ENCODE measurements at regions not wholly inside any gene's neighbourhood (a gene's known extent, or its start where the extent isn't known, plus 50 kb on each side); places are given as distances from the start of the nearest gene placed in this dataset.
A peak's percentile ranks its signal among the peaks of the same experiment; 100 is the strongest.
"Not testable (repeated sequence)": the region's sequence is repeated elsewhere in the genome, so short reads cannot be mapped to it uniquely, and the experiment has no call there.

GRCh38 chr3:34646911-34647460 lies 848.6 kb downstream of the PDCD6IP start:
- DNase-seq (ENCODE audit: low read depth): no peak

- no peak for DNase-seq (ENCODE audit: low read depth)
Observed at GRCh38 chr3:34650131-34650530, 851.7 kb downstream of the PDCD6IP start.

GRCh38 chr3:34668915-34669314 lies 870.5 kb downstream of the PDCD6IP start:
- DNase-seq (ENCODE audit: low read depth): no peak

- no peak for DNase-seq (ENCODE audit: low read depth)
Observed at GRCh38 chr3:34669490-34669889, 871.1 kb downstream of the PDCD6IP start.

GRCh38 chr3:34675383-34676120 lies 877.1 kb downstream of the PDCD6IP start:
- no peak for DNase-seq (ENCODE audit: low read depth)

GRCh38 chr3:34676436-34676835 lies 878.0 kb downstream of the PDCD6IP start:
- no peak for DNase-seq (ENCODE audit: low read depth)

- no peak for DNase-seq (ENCODE audit: low read depth)
Observed at GRCh38 chr3:34678575-34678974, 880.1 kb downstream of the PDCD6IP start.

GRCh38 chr3:34679055-34679454 lies 880.6 kb downstream of the PDCD6IP start:
- DNase-seq (ENCODE audit: low read depth): not testable (repeated sequence)

GRCh38 chr3:34683851-34684250 lies 885.4 kb downstream of the PDCD6IP start:
- peak; percentile 2 for DNase-seq (ENCODE audit: low read depth)

GRCh38 chr3:34686541-34686940 lies 888.1 kb downstream of the PDCD6IP start:
- no peak for DNase-seq (ENCODE audit: low read depth)

GRCh38 chr3:34687671-34688070 lies 889.2 kb downstream of the PDCD6IP start:
- no peak for DNase-seq (ENCODE audit: low read depth)

- DNase-seq (ENCODE audit: low read depth): no peak
Observed at GRCh38 chr3:34696831-34697230, 898.4 kb downstream of the PDCD6IP start.

- DNase-seq (ENCODE audit: low read depth): no peak
Observed at GRCh38 chr3:34703053-34703452, 904.6 kb downstream of the PDCD6IP start.

- no peak for DNase-seq (ENCODE audit: low read depth)
Observed at GRCh38 chr3:34724916-34725499, 914.3 kb upstream of the ARPP21 start.

- DNase-seq (ENCODE audit: low read depth): no peak
Observed at GRCh38 chr3:34725774-34726173, 913.6 kb upstream of the ARPP21 start.

GRCh38 chr3:34727700-34728099 lies 911.6 kb upstream of the ARPP21 start:
- no peak for DNase-seq (ENCODE audit: low read depth)

GRCh38 chr3:34742151-34742550 lies 897.2 kb upstream of the ARPP21 start:
- DNase-seq (ENCODE audit: low read depth): no peak

- DNase-seq (ENCODE audit: low read depth): no peak
Observed at GRCh38 chr3:34758630-34759261, 880.6 kb upstream of the ARPP21 start.

GRCh38 chr3:34777386-34777785 lies 861.9 kb upstream of the ARPP21 start:
- DNase-seq (ENCODE audit: low read depth): no peak

- no peak for DNase-seq (ENCODE audit: low read depth)
Observed at GRCh38 chr3:34779092-34779491, 860.2 kb upstream of the ARPP21 start.

GRCh38 chr3:34780294-34780693 lies 859.0 kb upstream of the ARPP21 start:
- no peak for DNase-seq (ENCODE audit: low read depth)

GRCh38 chr3:34780973-34781372 lies 858.4 kb upstream of the ARPP21 start:
- no peak for DNase-seq (ENCODE audit: low read depth)

GRCh38 chr3:34782871-34783270 lies 856.5 kb upstream of the ARPP21 start:
- DNase-seq (ENCODE audit: low read depth): no peak

Data from CMK (cell line).